ENCODE measurements at regions not wholly inside any gene's neighbourhood (a gene's known extent, or its start where the extent isn't known, plus 50 kb on each side); places are given as distances from the start of the nearest gene placed in this dataset.

GRCh38 chr4:189062047-189062820, 878.4 kb upstream of the FRG1 start:
- Histone ChIP-seq H3K27me3 (replicated peaks in 1 of 2; ENCODE audit: control insufficient read depth in 2 of 2, extremely low read depth in 1 of 2, insufficient read depth in 2 of 2, low read length in 1 of 2) (no peaks in the 10 kb centered on the region), H3K36me3 (ENCODE audit: control insufficient read depth in 2 of 2, extremely low read depth in 1 of 2, insufficient read depth in 1 of 2, low read length in 1 of 2) (no peaks in the 10 kb centered on the region), H3K4me3 (ENCODE audit: control insufficient read depth in 1 of 2, extremely low read depth in 1 of 2, low read length in 1 of 2) (no peak overlapping the region), H3K9me3 (no peaks in the 10 kb centered on the region), H3K27ac (ENCODE audit: low read length) (no peak overlapping the region), H3K4me1 (ENCODE audit: control insufficient read depth in 1 of 2, extremely low read depth in 1 of 2, insufficient read depth in 2 of 2, low read length in 2 of 2) (no peaks in the 10 kb centered on the region)
- ChIA-PET CTCF (no interaction called here), POLR2A (no interaction called here)
- Mint-ChIP-seq H3K4me3 (no peak overlapping the region), H3K27ac (no peak overlapping the region), H3K27me3 (no peaks in the 10 kb centered on the region), H3K36me3 (no peaks in the 10 kb centered on the region), H3K9me3 (peaks cover 0 to 32% (median 13%) of the 10 kb centered on the region in 3 donors), H3K4me1 (no peaks in the 10 kb centered on the region)
- ATAC-seq (replicated peaks in 1 of 4) (no peak), DNase-seq (no peak)
- no CpG with 5 or more reads among the region's 2 CpGs for WGBS (ENCODE audit: insufficient coverage)

DNA sequence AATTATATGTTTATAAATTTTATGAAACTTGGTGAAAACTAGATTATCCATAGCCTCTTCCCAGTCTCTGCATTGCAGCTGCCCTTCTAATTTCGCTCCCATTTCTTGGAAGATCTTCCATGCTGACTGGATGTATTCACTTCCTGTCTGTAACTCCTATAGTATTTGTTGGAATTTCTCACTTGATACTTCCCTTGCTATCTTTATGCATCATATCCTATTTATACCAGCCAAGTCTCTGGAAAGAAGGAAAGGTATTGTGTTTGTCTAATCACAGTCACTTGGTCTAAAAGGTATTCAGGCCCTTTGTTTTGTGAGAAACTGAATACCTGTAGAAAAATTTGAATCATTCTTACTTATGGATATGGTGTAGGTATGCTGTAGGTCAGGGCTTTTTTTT, 870.9 kb upstream of the FRG1 start:
- no peaks in the 10 kb centered on the region for H3K4me1 ChIP-seq (ENCODE audit: control insufficient read depth in 1 of 2, extremely low read depth in 1 of 2, insufficient read depth in 2 of 2, low read length in 2 of 2)
- H3K27ac Mint-ChIP-seq: no peak overlapping the region
- H3K4me3 ChIP-seq (ENCODE audit: control insufficient read depth in 1 of 2, extremely low read depth in 1 of 2, low read length in 1 of 2): no peak overlapping the region
- no peak overlapping the region for H3K27ac ChIP-seq (ENCODE audit: low read length)
- WGBS (ENCODE audit: insufficient coverage): no CpG with 5 or more reads among the region's 1 CpG
- H3K36me3 Mint-ChIP-seq: no peaks in the 10 kb centered on the region
- CTCF ChIA-PET: no interaction called here
- H3K4me3 Mint-ChIP-seq: no peak overlapping the region
- no peaks in the 10 kb centered on the region for H3K36me3 ChIP-seq (ENCODE audit: control insufficient read depth in 2 of 2, extremely low read depth in 1 of 2, insufficient read depth in 1 of 2, low read length in 1 of 2)
- H3K9me3 ChIP-seq: no peaks in the 10 kb centered on the region
- H3K4me1 Mint-ChIP-seq: no peaks in the 10 kb centered on the region
- H3K27me3 ChIP-seq (replicated peaks in 1 of 2; ENCODE audit: control insufficient read depth in 2 of 2, extremely low read depth in 1 of 2, insufficient read depth in 2 of 2, low read length in 1 of 2): no peaks in the 10 kb centered on the region
- H3K9me3 Mint-ChIP-seq: peaks cover 12 to 25% (median 13%) of the 10 kb centered on the region in 3 donors
- no peaks in the 10 kb centered on the region for H3K27me3 Mint-ChIP-seq
- DNase-seq (no peak), ATAC-seq (replicated peaks in 1 of 4) (no peak)
- POLR2A ChIA-PET: no interaction called here

GRCh38 chr4:189071241-189071640, 869.4 kb upstream of the FRG1 start:
- 61% methylated on average over 2 of the region's 6 CpGs for WGBS (ENCODE audit: insufficient coverage)

GRCh38 chr4:189073739-189074138, 866.9 kb upstream of the FRG1 start:
- no peak overlapping the region for H3K4me3 ChIP-seq (ENCODE audit: control insufficient read depth in 1 of 2, extremely low read depth in 1 of 2, low read length in 1 of 2)
- Mint-ChIP-seq H3K27ac (no peak overlapping the region), H3K9me3 (peaks cover 8 to 21% (median 19%) of the 10 kb centered on the region in 3 donors), H3K4me1 (no peaks in the 10 kb centered on the region), H3K4me3 (no peak overlapping the region), H3K36me3 (no peaks in the 10 kb centered on the region), H3K27me3 (no peaks in the 10 kb centered on the region)
- no peaks in the 10 kb centered on the region for H3K36me3 ChIP-seq (ENCODE audit: control insufficient read depth in 2 of 2, extremely low read depth in 1 of 2, insufficient read depth in 1 of 2, low read length in 1 of 2)
- DNase-seq (no peak), ATAC-seq (replicated peaks in 1 of 4) (no peak)
- no peaks in the 10 kb centered on the region for H3K4me1 ChIP-seq (ENCODE audit: control insufficient read depth in 1 of 2, extremely low read depth in 1 of 2, insufficient read depth in 2 of 2, low read length in 2 of 2)
- ChIA-PET POLR2A (no interaction called here), CTCF (no interaction called here)
- 59% methylated on average over 4 of the region's 6 CpGs for WGBS (ENCODE audit: insufficient coverage)
- no peaks in the 10 kb centered on the region for H3K9me3 ChIP-seq
- no peaks in the 10 kb centered on the region for H3K27me3 ChIP-seq (replicated peaks in 1 of 2; ENCODE audit: control insufficient read depth in 2 of 2, extremely low read depth in 1 of 2, insufficient read depth in 2 of 2, low read length in 1 of 2)
- H3K27ac ChIP-seq (ENCODE audit: low read length): no peak overlapping the region

More at GRCh38 chr4:189071241-189071640, 869.4 kb upstream of the FRG1 start:
- ChIA-PET POLR2A (interaction anchor here in 1 of 2 donors (0.6 kb wide), 1 partner anchor 13 kb away, joined by 3 read pairs; no protein-coding TSS in a partner anchor), CTCF (no interaction called here)
- H3K4me1 Mint-ChIP-seq: no peaks in the 10 kb centered on the region
- H3K27ac ChIP-seq (ENCODE audit: low read length): no peak overlapping the region
- H3K4me1 ChIP-seq (ENCODE audit: control insufficient read depth in 1 of 2, extremely low read depth in 1 of 2, insufficient read depth in 2 of 2, low read length in 2 of 2): no peaks in the 10 kb centered on the region
- no peaks in the 10 kb centered on the region for H3K36me3 ChIP-seq (ENCODE audit: control insufficient read depth in 2 of 2, extremely low read depth in 1 of 2, insufficient read depth in 1 of 2, low read length in 1 of 2)
- no peak for ATAC-seq (replicated peaks in 1 of 4)
- H3K36me3 Mint-ChIP-seq: no peaks in the 10 kb centered on the region
- peaks cover 13 to 21% (median 15%) of the 10 kb centered on the region in 3 donors for H3K9me3 Mint-ChIP-seq
- H3K9me3 ChIP-seq: no peaks in the 10 kb centered on the region
- no peaks in the 10 kb centered on the region for H3K27me3 ChIP-seq (replicated peaks in 1 of 2; ENCODE audit: control insufficient read depth in 2 of 2, extremely low read depth in 1 of 2, insufficient read depth in 2 of 2, low read length in 1 of 2)
- no peaks in the 10 kb centered on the region for H3K27me3 Mint-ChIP-seq
- no peak overlapping the region for H3K4me3 ChIP-seq (ENCODE audit: control insufficient read depth in 1 of 2, extremely low read depth in 1 of 2, low read length in 1 of 2)
- no peak for DNase-seq
- H3K27ac Mint-ChIP-seq: no peak overlapping the region
- no peak overlapping the region for H3K4me3 Mint-ChIP-seq

DNA sequence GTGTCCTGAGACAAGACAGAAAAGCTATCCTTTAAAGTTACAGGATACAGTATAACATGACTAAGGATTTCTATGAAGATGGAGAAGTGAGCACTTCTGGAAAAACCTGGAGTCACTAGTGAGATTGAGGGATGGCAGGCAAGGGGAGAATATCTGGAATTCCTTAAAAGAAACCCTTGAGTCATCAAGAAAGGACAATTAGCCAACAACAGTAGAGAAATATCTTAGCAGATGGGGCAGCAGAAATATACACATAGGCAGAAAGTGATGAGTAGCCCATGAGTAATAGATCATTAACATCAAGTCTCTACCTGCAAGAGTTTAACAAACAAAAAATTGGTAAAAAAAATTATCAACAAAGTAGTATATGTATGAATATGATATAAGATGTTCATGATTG, 858.8 kb upstream of the FRG1 start:
- Histone ChIP-seq H3K27me3 (replicated peaks in 1 of 2; ENCODE audit: control insufficient read depth in 2 of 2, extremely low read depth in 1 of 2, insufficient read depth in 2 of 2, low read length in 1 of 2) (no peaks in the 10 kb centered on the region), H3K27ac (ENCODE audit: low read length) (no peak overlapping the region), H3K36me3 (ENCODE audit: control insufficient read depth in 2 of 2, extremely low read depth in 1 of 2, insufficient read depth in 1 of 2, low read length in 1 of 2) (no peaks in the 10 kb centered on the region), H3K4me3 (ENCODE audit: control insufficient read depth in 1 of 2, extremely low read depth in 1 of 2, low read length in 1 of 2) (no peak overlapping the region), H3K9me3 (no peaks in the 10 kb centered on the region), H3K4me1 (ENCODE audit: control insufficient read depth in 1 of 2, extremely low read depth in 1 of 2, insufficient read depth in 2 of 2, low read length in 2 of 2) (no peaks in the 10 kb centered on the region)
- no peaks in the 10 kb centered on the region for H3K36me3 Mint-ChIP-seq
- DNase-seq: no peak
- no peaks in the 10 kb centered on the region for H3K4me1 Mint-ChIP-seq
- no peaks in the 10 kb centered on the region for H3K27me3 Mint-ChIP-seq
- peaks cover 5 to 24% (median 15%) of the 10 kb centered on the region in 3 donors for H3K9me3 Mint-ChIP-seq
- ChIA-PET CTCF (no interaction called here), POLR2A (no interaction called here)
- H3K4me3 Mint-ChIP-seq: no peak overlapping the region
- no peak overlapping the region for H3K27ac Mint-ChIP-seq
- no peak for ATAC-seq (replicated peaks in 1 of 4)

DNA sequence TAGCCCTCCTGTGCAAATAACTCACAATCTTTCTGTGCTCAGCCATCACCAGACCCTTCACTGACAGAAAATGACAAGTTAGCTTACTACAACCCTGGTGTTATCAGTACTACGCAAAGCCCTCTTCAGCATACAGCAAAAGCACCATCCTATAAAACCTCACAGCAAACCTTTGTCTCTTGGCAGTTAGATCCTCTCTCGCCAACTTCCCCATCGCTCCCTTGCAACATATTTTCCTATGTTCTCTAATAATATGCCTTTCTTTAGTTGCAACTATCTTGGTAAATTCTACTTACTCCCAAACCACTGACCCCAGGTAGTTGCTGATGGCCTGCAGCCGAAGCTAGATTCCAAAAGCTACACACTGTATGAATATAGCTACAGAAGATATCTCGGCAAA, 856.9 kb upstream of the FRG1 start:
- Mint-ChIP-seq H3K36me3 (no peaks in the 10 kb centered on the region), H3K4me1 (no peaks in the 10 kb centered on the region)
- POLR2A ChIA-PET: no interaction called here

More for the DNA sequence above, 856.9 kb upstream of the FRG1 start:
- no peak for DNase-seq
- no peak overlapping the region for H3K4me3 Mint-ChIP-seq
- H3K9me3 Mint-ChIP-seq: peaks cover 5 to 25% (median 14%) of the 10 kb centered on the region in 3 donors
- no peaks in the 10 kb centered on the region for H3K27me3 Mint-ChIP-seq
- Histone ChIP-seq H3K27me3 (replicated peaks in 1 of 2; ENCODE audit: control insufficient read depth in 2 of 2, extremely low read depth in 1 of 2, insufficient read depth in 2 of 2, low read length in 1 of 2) (no peaks in the 10 kb centered on the region), H3K36me3 (ENCODE audit: control insufficient read depth in 2 of 2, extremely low read depth in 1 of 2, insufficient read depth in 1 of 2, low read length in 1 of 2) (no peaks in the 10 kb centered on the region), H3K27ac (ENCODE audit: low read length) (no peak overlapping the region), H3K4me3 (ENCODE audit: control insufficient read depth in 1 of 2, extremely low read depth in 1 of 2, low read length in 1 of 2) (no peak overlapping the region), H3K9me3 (no peaks in the 10 kb centered on the region), H3K4me1 (ENCODE audit: control insufficient read depth in 1 of 2, extremely low read depth in 1 of 2, insufficient read depth in 2 of 2, low read length in 2 of 2) (no peaks in the 10 kb centered on the region)
- 89% methylated on average over 2 of the region's 5 CpGs for WGBS (ENCODE audit: insufficient coverage)
- no peak for ATAC-seq (replicated peaks in 1 of 4)
- CTCF ChIA-PET: no interaction called here
- H3K27ac Mint-ChIP-seq: no peak overlapping the region

Measured in T-cell (primary cell).